HEK293 (cell line): ENCODE measurements at regions not wholly inside any gene's neighbourhood (a gene's known extent, or its start where the extent isn't known, plus 50 kb on each side); places are given as distances from the start of the nearest gene placed in this dataset.

Experiments
- SP2 ChIP-seq: fragments of 450-650 bp; formaldehyde crosslinking; IDR thresholded peaks from 2 replicates; pipeline ENCODE4 v1.5.1; 2016; ENCODE audit warnings: missing biosample characterization, missing genetic modification characterization
- ZFP3 ChIP-seq: fragments of 450-650 bp; formaldehyde crosslinking; IDR thresholded peaks from 2 replicates; pipeline ENCODE4 v1.5.1; 2016; ENCODE audit warnings: low read depth, missing biosample characterization, missing genetic modification characterization
- ZNF10 ChIP-seq: fragments of 450-650 bp; formaldehyde crosslinking; IDR thresholded peaks from 2 replicates; pipeline ENCODE4 v1.5.1; 2017; ENCODE audit warnings: missing biosample characterization, missing genetic modification characterization
- ZNF24 ChIP-seq: fragments of 450-650 bp; formaldehyde crosslinking; IDR thresholded peaks from 2 replicates; pipeline ENCODE4 v1.5.1; 2016; ENCODE audit warnings: missing biosample characterization, missing genetic modification characterization
- ZNF548 ChIP-seq: fragments of 450-650 bp; formaldehyde crosslinking; IDR thresholded peaks from 2 replicates; pipeline ENCODE4 v1.5.1; 2016; ENCODE audit warnings: missing biosample characterization, missing genetic modification characterization
- ZNF561 ChIP-seq: fragments of 450-650 bp; IDR thresholded peaks from 2 replicates; pipeline ENCODE4 v1.5.1; 2018; ENCODE audit warnings: missing biosample characterization, missing genetic modification characterization, borderline replicate concordance
- TF ChIP-seq, protein P1 (sequence below): fragments of 450-650 bp; formaldehyde crosslinking; IDR thresholded peaks from 2 replicates; pipeline ENCODE4 v1.5.1; 2016; ENCODE audit warnings: missing biosample characterization, missing genetic modification characterization
- TF ChIP-seq, protein P2 (sequence below): fragments of 450-650 bp; formaldehyde crosslinking; IDR thresholded peaks from 2 replicates; pipeline ENCODE4 v1.5.1; 2016; ENCODE audit warnings: missing biosample characterization, missing genetic modification characterization
- TF ChIP-seq, protein P3 (sequence below): fragments of 450-650 bp; formaldehyde crosslinking; IDR thresholded peaks from 2 replicates; pipeline ENCODE4 v1.5.1; 2016; ENCODE audit warnings: missing biosample characterization, missing genetic modification characterization, borderline replicate concordance

DNA sequence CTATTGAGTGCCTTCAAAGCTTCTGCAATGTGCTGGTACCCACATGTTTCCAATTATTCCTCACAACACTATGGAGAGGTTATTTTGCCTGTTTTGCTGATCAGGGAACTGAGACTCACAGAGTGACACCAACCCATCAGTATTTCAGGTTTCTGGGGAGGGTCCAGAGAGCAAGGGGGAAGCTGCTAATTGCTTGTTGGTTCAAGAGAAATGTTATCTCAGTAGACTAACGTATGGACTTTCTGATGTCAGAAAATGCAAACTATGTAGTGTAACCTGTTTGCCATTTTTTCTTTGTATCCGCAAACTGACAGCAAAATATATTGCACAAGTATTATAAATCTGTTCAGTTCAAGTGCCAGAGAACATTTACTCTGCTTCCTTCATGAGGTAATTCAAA lies 108.3 kb upstream of the MSX2 start:
- TF ChIP-seq, protein P1, sequence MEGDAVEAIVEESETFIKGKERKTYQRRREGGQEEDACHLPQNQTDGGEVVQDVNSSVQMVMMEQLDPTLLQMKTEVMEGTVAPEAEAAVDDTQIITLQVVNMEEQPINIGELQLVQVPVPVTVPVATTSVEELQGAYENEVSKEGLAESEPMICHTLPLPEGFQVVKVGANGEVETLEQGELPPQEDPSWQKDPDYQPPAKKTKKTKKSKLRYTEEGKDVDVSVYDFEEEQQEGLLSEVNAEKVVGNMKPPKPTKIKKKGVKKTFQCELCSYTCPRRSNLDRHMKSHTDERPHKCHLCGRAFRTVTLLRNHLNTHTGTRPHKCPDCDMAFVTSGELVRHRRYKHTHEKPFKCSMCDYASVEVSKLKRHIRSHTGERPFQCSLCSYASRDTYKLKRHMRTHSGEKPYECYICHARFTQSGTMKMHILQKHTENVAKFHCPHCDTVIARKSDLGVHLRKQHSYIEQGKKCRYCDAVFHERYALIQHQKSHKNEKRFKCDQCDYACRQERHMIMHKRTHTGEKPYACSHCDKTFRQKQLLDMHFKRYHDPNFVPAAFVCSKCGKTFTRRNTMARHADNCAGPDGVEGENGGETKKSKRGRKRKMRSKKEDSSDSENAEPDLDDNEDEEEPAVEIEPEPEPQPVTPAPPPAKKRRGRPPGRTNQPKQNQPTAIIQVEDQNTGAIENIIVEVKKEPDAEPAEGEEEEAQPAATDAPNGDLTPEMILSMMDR (tag by site-specific recombination): no peak
- TF ChIP-seq SP2 (tag by site-specific recombination) (no peak), ZNF548 (tag by site-specific recombination) (no peak), ZNF24 (tag by site-specific recombination) (no peak), ZNF561 (no peak), ZNF10 (no peak), ZFP3 (tag by site-specific recombination) (no peak)
- TF ChIP-seq, protein P2, sequence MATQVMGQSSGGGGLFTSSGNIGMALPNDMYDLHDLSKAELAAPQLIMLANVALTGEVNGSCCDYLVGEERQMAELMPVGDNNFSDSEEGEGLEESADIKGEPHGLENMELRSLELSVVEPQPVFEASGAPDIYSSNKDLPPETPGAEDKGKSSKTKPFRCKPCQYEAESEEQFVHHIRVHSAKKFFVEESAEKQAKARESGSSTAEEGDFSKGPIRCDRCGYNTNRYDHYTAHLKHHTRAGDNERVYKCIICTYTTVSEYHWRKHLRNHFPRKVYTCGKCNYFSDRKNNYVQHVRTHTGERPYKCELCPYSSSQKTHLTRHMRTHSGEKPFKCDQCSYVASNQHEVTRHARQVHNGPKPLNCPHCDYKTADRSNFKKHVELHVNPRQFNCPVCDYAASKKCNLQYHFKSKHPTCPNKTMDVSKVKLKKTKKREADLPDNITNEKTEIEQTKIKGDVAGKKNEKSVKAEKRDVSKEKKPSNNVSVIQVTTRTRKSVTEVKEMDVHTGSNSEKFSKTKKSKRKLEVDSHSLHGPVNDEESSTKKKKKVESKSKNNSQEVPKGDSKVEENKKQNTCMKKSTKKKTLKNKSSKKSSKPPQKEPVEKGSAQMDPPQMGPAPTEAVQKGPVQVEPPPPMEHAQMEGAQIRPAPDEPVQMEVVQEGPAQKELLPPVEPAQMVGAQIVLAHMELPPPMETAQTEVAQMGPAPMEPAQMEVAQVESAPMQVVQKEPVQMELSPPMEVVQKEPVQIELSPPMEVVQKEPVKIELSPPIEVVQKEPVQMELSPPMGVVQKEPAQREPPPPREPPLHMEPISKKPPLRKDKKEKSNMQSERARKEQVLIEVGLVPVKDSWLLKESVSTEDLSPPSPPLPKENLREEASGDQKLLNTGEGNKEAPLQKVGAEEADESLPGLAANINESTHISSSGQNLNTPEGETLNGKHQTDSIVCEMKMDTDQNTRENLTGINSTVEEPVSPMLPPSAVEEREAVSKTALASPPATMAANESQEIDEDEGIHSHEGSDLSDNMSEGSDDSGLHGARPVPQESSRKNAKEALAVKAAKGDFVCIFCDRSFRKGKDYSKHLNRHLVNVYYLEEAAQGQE (tag by site-specific recombination): no peak
- TF ChIP-seq, protein P3, sequence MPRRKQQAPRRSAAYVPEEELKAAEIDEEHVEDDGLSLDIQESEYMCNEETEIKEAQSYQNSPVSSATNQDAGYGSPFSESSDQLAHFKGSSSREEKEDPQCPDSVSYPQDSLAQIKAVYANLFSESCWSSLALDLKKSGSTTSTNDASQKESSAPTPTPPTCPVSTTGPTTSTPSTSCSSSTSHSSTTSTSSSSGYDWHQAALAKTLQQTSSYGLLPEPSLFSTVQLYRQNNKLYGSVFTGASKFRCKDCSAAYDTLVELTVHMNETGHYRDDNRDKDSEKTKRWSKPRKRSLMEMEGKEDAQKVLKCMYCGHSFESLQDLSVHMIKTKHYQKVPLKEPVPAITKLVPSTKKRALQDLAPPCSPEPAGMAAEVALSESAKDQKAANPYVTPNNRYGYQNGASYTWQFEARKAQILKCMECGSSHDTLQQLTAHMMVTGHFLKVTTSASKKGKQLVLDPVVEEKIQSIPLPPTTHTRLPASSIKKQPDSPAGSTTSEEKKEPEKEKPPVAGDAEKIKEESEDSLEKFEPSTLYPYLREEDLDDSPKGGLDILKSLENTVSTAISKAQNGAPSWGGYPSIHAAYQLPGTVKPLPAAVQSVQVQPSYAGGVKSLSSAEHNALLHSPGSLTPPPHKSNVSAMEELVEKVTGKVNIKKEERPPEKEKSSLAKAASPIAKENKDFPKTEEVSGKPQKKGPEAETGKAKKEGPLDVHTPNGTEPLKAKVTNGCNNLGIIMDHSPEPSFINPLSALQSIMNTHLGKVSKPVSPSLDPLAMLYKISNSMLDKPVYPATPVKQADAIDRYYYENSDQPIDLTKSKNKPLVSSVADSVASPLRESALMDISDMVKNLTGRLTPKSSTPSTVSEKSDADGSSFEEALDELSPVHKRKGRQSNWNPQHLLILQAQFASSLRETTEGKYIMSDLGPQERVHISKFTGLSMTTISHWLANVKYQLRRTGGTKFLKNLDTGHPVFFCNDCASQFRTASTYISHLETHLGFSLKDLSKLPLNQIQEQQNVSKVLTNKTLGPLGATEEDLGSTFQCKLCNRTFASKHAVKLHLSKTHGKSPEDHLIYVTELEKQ (tag by site-specific recombination): no peak
